Hindlimb muscle (tissue), 1 donor: ENCODE measurements at regions not wholly inside any gene's neighbourhood (a gene's known extent, or its start where the extent isn't known, plus 50 kb on each side); places are given as distances from the start of the nearest gene placed in this dataset.

Source experiments
- DNase-seq: peaks from one replicate; pipeline ENCODE4 v3.0.0-alpha.2; 2013

GRCh38 chr18:26741758-26742157 lies 123.7 kb downstream of the AQP4 start:
- no peak for DNase-seq

- DNase-seq, result no peak
These were observed 124.5 kb downstream of the AQP4 start for GRCh38 chr18:26741048-26741447.

- no peak for DNase-seq
These were observed 125.1 kb downstream of the AQP4 start for GRCh38 chr18:26740396-26740795.

- DNase-seq, result no peak
These were observed 126.8 kb downstream of the AQP4 start for GRCh38 chr18:26738706-26739105.

- no peak for DNase-seq
These were observed 129.2 kb downstream of the AQP4 start for GRCh38 chr18:26736301-26736700.

GRCh38 chr18:26734760-26735159 lies 130.7 kb downstream of the AQP4 start:
- DNase-seq, result no peak

GRCh38 chr18:26729449-26729848 lies 136.1 kb downstream of the AQP4 start:
- DNase-seq, result no peak

- DNase-seq, result no peak
These were observed 136.5 kb downstream of the AQP4 start for GRCh38 chr18:26729008-26729407.

- DNase-seq, result no peak
These were observed 141.5 kb downstream of the AQP4 start for GRCh38 chr18:26723981-26724380.

GRCh38 chr18:26722565-26722931 lies 143.0 kb downstream of the AQP4 start:
- no peak for DNase-seq

GRCh38 chr18:26721854-26722564 lies 143.5 kb downstream of the AQP4 start:
- no peak for DNase-seq

- DNase-seq, result no peak
These were observed 145.6 kb downstream of the AQP4 start for GRCh38 chr18:26719896-26720295.

GRCh38 chr18:26717123-26717719 lies 148.3 kb downstream of the AQP4 start:
- DNase-seq, result no peak

GRCh38 chr18:26714739-26715138 lies 150.8 kb downstream of the AQP4 start:
- DNase-seq, result no peak

GRCh38 chr18:26711756-26712155 lies 153.8 kb downstream of the AQP4 start:
- no peak for DNase-seq

- DNase-seq, result no peak
These were observed 154.9 kb downstream of the AQP4 start for GRCh38 chr18:26710470-26711096.

- DNase-seq, result no peak
These were observed 155.6 kb downstream of the AQP4 start for GRCh38 chr18:26709897-26710296.

GRCh38 chr18:26708806-26709716 lies 156.4 kb downstream of the AQP4 start:
- DNase-seq, result no peak

- no peak for DNase-seq
These were observed 158.6 kb downstream of the AQP4 start for GRCh38 chr18:26706911-26707351.

- no peak for DNase-seq
These were observed 157.4 kb upstream of the KCTD1 start for GRCh38 chr18:26705757-26706156.

GRCh38 chr18:26703170-26703930 lies 155.0 kb upstream of the KCTD1 start:
- DNase-seq, result no peak

GRCh38 chr18:26702086-26702485 lies 153.7 kb upstream of the KCTD1 start:
- DNase-seq, result no peak
